ENCODE measurements at regions not wholly inside any gene's neighbourhood (a gene's known extent, or its start where the extent isn't known, plus 50 kb on each side); places are given as distances from the start of the nearest gene placed in this dataset.

GRCh38 chr4:178577933-178578332 is 1135.7 kb upstream of the AGA start:
- DNase-seq (ENCODE audit: low read depth): no peak

GRCh38 chr4:178595500-178596138 is 1153.4 kb upstream of the AGA start:
- no peak for DNase-seq (ENCODE audit: low read depth)

GRCh38 chr4:178598672-178599071 is 1156.4 kb upstream of the AGA start:
- DNase-seq (ENCODE audit: low read depth): no peak

- DNase-seq (ENCODE audit: low read depth): no peak
Measured at GRCh38 chr4:178599521-178599920, 1157.3 kb upstream of the AGA start.

GRCh38 chr4:178602833-178603232 is 1160.6 kb upstream of the AGA start:
- DNase-seq (ENCODE audit: low read depth): no peak

GRCh38 chr4:178611062-178611461 is 1168.8 kb upstream of the AGA start:
- DNase-seq (ENCODE audit: low read depth): no peak

- no peak for DNase-seq (ENCODE audit: low read depth)
Measured at GRCh38 chr4:178612733-178613132, 1170.5 kb upstream of the AGA start.

- no peak for DNase-seq (ENCODE audit: low read depth)
Measured at GRCh38 chr4:178632415-178632814, 1190.2 kb upstream of the AGA start.

- no peak for DNase-seq (ENCODE audit: low read depth)
Measured at GRCh38 chr4:178633263-178633662, 1191.0 kb upstream of the AGA start.

- no peak for DNase-seq (ENCODE audit: low read depth)
Measured at GRCh38 chr4:178664621-178665020, 1222.4 kb upstream of the AGA start.

- DNase-seq (ENCODE audit: low read depth): no peak
Measured at GRCh38 chr4:178665916-178666315, 1223.7 kb upstream of the AGA start.

GRCh38 chr4:178671766-178672165 is 1229.5 kb upstream of the AGA start:
- no peak for DNase-seq (ENCODE audit: low read depth)

- DNase-seq (ENCODE audit: low read depth): no peak
Measured at GRCh38 chr4:178672512-178672911, 1230.3 kb upstream of the AGA start.

GRCh38 chr4:178681871-178682270 is 1239.6 kb upstream of the AGA start:
- DNase-seq (ENCODE audit: low read depth): no peak

GRCh38 chr4:178689926-178690325 is 1247.7 kb upstream of the AGA start:
- no peak for DNase-seq (ENCODE audit: low read depth)

- no peak for DNase-seq (ENCODE audit: low read depth)
Measured at GRCh38 chr4:178693816-178694215, 1251.6 kb upstream of the AGA start.

GRCh38 chr4:178696515-178696914 is 1254.3 kb upstream of the AGA start:
- no peak for DNase-seq (ENCODE audit: low read depth)

- no peak for DNase-seq (ENCODE audit: low read depth)
Measured at GRCh38 chr4:178712486-178712885, 1270.2 kb upstream of the AGA start.

GRCh38 chr4:178738026-178738425 is 1295.8 kb upstream of the AGA start:
- DNase-seq (ENCODE audit: low read depth): no peak

GRCh38 chr4:178745203-178745602 is 1303.0 kb upstream of the AGA start:
- no peak for DNase-seq (ENCODE audit: low read depth)

- no peak for DNase-seq (ENCODE audit: low read depth)
Measured at GRCh38 chr4:178752954-178753525, 1310.8 kb upstream of the AGA start.

- DNase-seq (ENCODE audit: low read depth): no peak
Measured at GRCh38 chr4:178778496-178778895, 1336.3 kb upstream of the AGA start.

- no peak for DNase-seq (ENCODE audit: low read depth)
Measured at GRCh38 chr4:178781779-178782178, 1339.5 kb upstream of the AGA start.

- no peak for DNase-seq (ENCODE audit: low read depth)
Measured at GRCh38 chr4:178784491-178784890, 1342.3 kb upstream of the AGA start.
